Lower lobe of right lung (tissue), 2 donors: ENCODE measurements at regions not wholly inside any gene's neighbourhood (a gene's known extent, or its start where the extent isn't known, plus 50 kb on each side); places are given as distances from the start of the nearest gene placed in this dataset.

Experiments
- ATAC-seq, 2 donors: fragments of 200-7000 bp; cut with Tn5 transposase; one replicate each; pipeline ENCODE4 v1.9.1; 2020 to 2022; ENCODE audit warnings: mild to moderate bottlenecking in 2 of 2, moderate library complexity in 2 of 2
- DNase-seq: peaks from one replicate; pipeline ENCODE4 v3.0.0-alpha.2; 2020
- H3K27ac ChIP-seq: fragments of 200-600 bp; one replicate; pipeline ENCODE4 v1.8.0; 2022
- H3K27me3 ChIP-seq: fragments of 200-600 bp; one replicate; pipeline ENCODE4 v1.8.0; 2022; ENCODE audit warnings: low read depth
- H3K36me3 ChIP-seq: fragments of 200-600 bp; one replicate; pipeline ENCODE4 v1.8.0; 2022; ENCODE audit warnings: mild to moderate bottlenecking
- H3K4me1 ChIP-seq: fragments of 200-600 bp; one replicate; pipeline ENCODE4 v1.8.0; 2022
- H3K4me3 ChIP-seq: fragments of 200-600 bp; one replicate; pipeline ENCODE4 v1.8.0; 2022; ENCODE audit warnings: mild to moderate bottlenecking
- H3K9me3 ChIP-seq: fragments of 200-600 bp; one replicate; pipeline ENCODE4 v1.8.0; 2022
- CTCF ChIP-seq: fragments of 200-600 bp; IDR thresholded peaks from one replicate; pipeline ENCODE4 v1.8.0; 2022; ENCODE audit warnings: antibody characterized with exemption, mild to moderate bottlenecking
- intact Hi-C: fragments of 100-400 bp; cut with DNase I; formaldehyde crosslinking; loops from one replicate; pipeline ENCODE4 v1.11.0; 2022
- donor health status: DM: no; HTN: yes; CAD: no; lungs with severe emphysema.

- intact Hi-C loops = no loop called here
Observed at GRCh38 chr13:109644956-109645355, 141.4 kb downstream of the IRS2 start.

GRCh38 chr13:109644069-109644750 lies 142.2 kb downstream of the IRS2 start:
- no peak for ATAC-seq
- H3K27me3 ChIP-seq = no peaks in the 10 kb centered on the region
- H3K27ac ChIP-seq = no peak overlapping the region
- H3K36me3 ChIP-seq = no peaks in the 10 kb centered on the region
- intact Hi-C loops = no loop called here
- H3K4me1 ChIP-seq = no peaks in the 10 kb centered on the region
- H3K9me3 ChIP-seq = peaks cover 15% of the 10 kb centered on the region
- DNase-seq = no peak
- H3K4me3 ChIP-seq = no peak overlapping the region
- TF ChIP-seq CTCF = no peak

More at GRCh38 chr13:109644956-109645355, 141.4 kb downstream of the IRS2 start:
- no peak overlapping the region for H3K27ac ChIP-seq
- DNase-seq (no peak), ATAC-seq (no peak)
- peaks cover 13% of the 10 kb centered on the region for H3K9me3 ChIP-seq
- no peaks in the 10 kb centered on the region for H3K36me3 ChIP-seq
- no peak overlapping the region for H3K4me3 ChIP-seq
- TF ChIP-seq CTCF = no peak
- no peaks in the 10 kb centered on the region for H3K27me3 ChIP-seq
- H3K4me1 ChIP-seq = no peaks in the 10 kb centered on the region

GRCh38 chr13:109642358-109642757 lies 144.0 kb downstream of the IRS2 start:
- intact Hi-C loops = no loop called here
- no peak for ATAC-seq
- TF ChIP-seq CTCF = no peak
- no peaks in the 10 kb centered on the region for H3K27me3 ChIP-seq
- H3K27ac ChIP-seq = no peak overlapping the region
- H3K36me3 ChIP-seq = no peaks in the 10 kb centered on the region
- no peak for DNase-seq
- H3K4me3 ChIP-seq = no peak overlapping the region
- H3K4me1 ChIP-seq = no peaks in the 10 kb centered on the region
- H3K9me3 ChIP-seq = peaks cover 17% of the 10 kb centered on the region

GRCh38 chr13:109636736-109637135 lies 149.6 kb downstream of the IRS2 start:
- no peaks in the 10 kb centered on the region for H3K36me3 ChIP-seq
- H3K4me3 ChIP-seq = no peak overlapping the region
- no peaks in the 10 kb centered on the region for H3K27me3 ChIP-seq
- H3K27ac ChIP-seq = no peak overlapping the region
- H3K4me1 ChIP-seq = no peaks in the 10 kb centered on the region
- ATAC-seq = no peak
- intact Hi-C loops = no loop called here
- H3K9me3 ChIP-seq = peaks cover 15% of the 10 kb centered on the region
- DNase-seq = no peak
- no peak for TF ChIP-seq CTCF

- Histone ChIP-seq H3K27me3 (no peaks in the 10 kb centered on the region), H3K27ac (no peak overlapping the region), H3K4me3 (no peak overlapping the region), H3K4me1 (no peaks in the 10 kb centered on the region), H3K9me3 (no peaks in the 10 kb centered on the region), H3K36me3 (no peaks in the 10 kb centered on the region)
- intact Hi-C loops = no loop called here
- ATAC-seq (no peak), DNase-seq (no peak)
- no peak for TF ChIP-seq CTCF
Observed at GRCh38 chr13:109631069-109631468, 155.3 kb downstream of the IRS2 start.
